Glomerular visceral epithelial cell (primary cell): ENCODE measurements at regions not wholly inside any gene's neighbourhood (a gene's known extent, or its start where the extent isn't known, plus 50 kb on each side); places are given as distances from the start of the nearest gene placed in this dataset.
A peak's percentile ranks its signal among the peaks of the same experiment; 100 is the strongest.
"Not testable (repeated sequence)": the region's sequence is repeated elsewhere in the genome, so short reads cannot be mapped to it uniquely, and the experiment has no call there.

Experiments
- DNase-seq: peaks from one replicate; pipeline ENCODE4 v3.0.0-alpha.2; 2016; ENCODE audit errors: extremely low spot score

- no peak for DNase-seq
Observed at GRCh38 chr15:45867281-45867680, 232.5 kb downstream of the SQOR start.

GRCh38 chr15:45868109-45868691 lies 233.4 kb downstream of the SQOR start:
- no peak for DNase-seq

- DNase-seq = no peak
Observed at GRCh38 chr15:45869034-45869668, 234.3 kb downstream of the SQOR start.

- no peak for DNase-seq
Observed at GRCh38 chr15:45871121-45871855, 236.5 kb downstream of the SQOR start.

- DNase-seq = no peak
Observed at GRCh38 chr15:45873781-45874180, 239.0 kb downstream of the SQOR start.

GRCh38 chr15:45874566-45874965 lies 239.7 kb downstream of the SQOR start:
- not testable (repeated sequence) for DNase-seq

- no peak for DNase-seq
Observed at GRCh38 chr15:45884289-45884688, 249.5 kb downstream of the SQOR start.

GRCh38 chr15:45884755-45885445 lies 250.1 kb downstream of the SQOR start:
- no peak for DNase-seq

- no peak for DNase-seq
Observed at GRCh38 chr15:45885801-45886200, 251.0 kb downstream of the SQOR start.

- no peak for DNase-seq
Observed at GRCh38 chr15:45891766-45892165, 256.9 kb downstream of the SQOR start.

- no peak for DNase-seq
Observed at GRCh38 chr15:45892182-45892581, 257.4 kb downstream of the SQOR start.

GRCh38 chr15:45903283-45903682 lies 268.5 kb downstream of the SQOR start:
- DNase-seq = no peak

GRCh38 chr15:45904019-45904418 lies 269.2 kb downstream of the SQOR start:
- DNase-seq = no peak

- DNase-seq = no peak
Observed at GRCh38 chr15:45906230-45906629, 271.4 kb downstream of the SQOR start.

- DNase-seq = no peak
Observed at GRCh38 chr15:45910671-45911070, 275.8 kb downstream of the SQOR start.

- no peak for DNase-seq
Observed at GRCh38 chr15:45913451-45913850, 278.6 kb downstream of the SQOR start.

GRCh38 chr15:45914425-45914824 lies 279.6 kb downstream of the SQOR start:
- no peak for DNase-seq

- DNase-seq = no peak
Observed at GRCh38 chr15:45918839-45919238, 284.0 kb downstream of the SQOR start.

GRCh38 chr15:45919806-45920205 lies 285.0 kb downstream of the SQOR start:
- DNase-seq = peak; percentile 23

GRCh38 chr15:45921376-45921775 lies 286.5 kb downstream of the SQOR start:
- no peak for DNase-seq

GRCh38 chr15:45921978-45922377 lies 287.1 kb downstream of the SQOR start:
- DNase-seq = no peak

GRCh38 chr15:45941367-45941766 lies 306.5 kb downstream of the SQOR start:
- no peak for DNase-seq

GRCh38 chr15:45943240-45943639 lies 308.4 kb downstream of the SQOR start:
- peak; percentile 73 for DNase-seq
